ENCODE measurements at regions not wholly inside any gene's neighbourhood (a gene's known extent, or its start where the extent isn't known, plus 50 kb on each side); places are given as distances from the start of the nearest gene placed in this dataset.
"Not testable (repeated sequence)": the region's sequence is repeated elsewhere in the genome, so short reads cannot be mapped to it uniquely, and the experiment has no call there.

- not testable (repeated sequence) for DNase-seq
Observed at GRCh38 chr12:23389315-23389714, 560.2 kb downstream of the SOX5 start.

- DNase-seq: no peak
Observed at GRCh38 chr12:23399402-23399933, 550.0 kb downstream of the SOX5 start.

- DNase-seq: no peak
Observed at GRCh38 chr12:23415180-23415579, 534.3 kb downstream of the SOX5 start.

DNA sequence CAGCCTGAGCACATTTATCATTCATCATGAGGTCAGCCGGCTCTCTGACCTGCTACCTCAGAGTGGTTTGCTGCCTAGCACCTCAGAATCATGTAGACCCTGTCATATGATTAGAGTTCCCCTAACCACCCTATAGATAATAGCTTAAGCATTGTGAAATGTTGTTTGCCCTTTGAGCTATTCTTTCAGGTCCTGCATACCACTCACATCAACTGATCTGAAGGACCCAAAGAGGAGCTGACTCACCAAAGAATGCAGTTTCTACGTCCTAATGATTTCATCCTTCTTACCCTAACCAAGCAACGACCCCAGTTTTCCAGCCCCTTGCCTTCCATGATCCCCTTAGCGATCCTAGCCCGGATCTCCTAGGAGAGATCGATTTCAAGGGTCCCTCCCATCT lies 527.9 kb downstream of the SOX5 start:
- no peak for DNase-seq

- no peak for DNase-seq
Observed at GRCh38 chr12:23423097-23423687, 526.3 kb downstream of the SOX5 start.

DNA sequence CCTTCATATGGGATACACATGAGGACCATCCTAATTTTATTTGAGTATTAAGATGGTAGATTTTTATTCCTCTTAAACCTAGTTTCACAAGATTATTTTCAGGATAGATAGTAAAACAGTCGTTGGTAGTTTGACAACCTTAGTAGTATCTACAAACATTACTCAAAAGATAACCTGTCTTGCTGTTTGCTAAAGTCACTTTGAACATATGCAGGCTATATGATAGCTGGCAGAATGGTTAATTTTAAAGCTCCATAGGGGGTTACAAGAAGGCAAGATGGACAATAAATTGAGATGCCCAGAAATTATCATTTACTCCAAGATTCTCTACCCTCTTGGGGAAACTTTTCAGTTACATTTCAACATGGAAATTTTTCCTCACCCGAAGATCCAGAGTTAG lies 525.7 kb downstream of the SOX5 start:
- no peak for DNase-seq

GRCh38 chr12:23424685-23425084 lies 524.8 kb downstream of the SOX5 start:
- no peak for DNase-seq

- DNase-seq: no peak
Observed at GRCh38 chr12:23426328-23426727, 523.1 kb downstream of the SOX5 start.

DNA sequence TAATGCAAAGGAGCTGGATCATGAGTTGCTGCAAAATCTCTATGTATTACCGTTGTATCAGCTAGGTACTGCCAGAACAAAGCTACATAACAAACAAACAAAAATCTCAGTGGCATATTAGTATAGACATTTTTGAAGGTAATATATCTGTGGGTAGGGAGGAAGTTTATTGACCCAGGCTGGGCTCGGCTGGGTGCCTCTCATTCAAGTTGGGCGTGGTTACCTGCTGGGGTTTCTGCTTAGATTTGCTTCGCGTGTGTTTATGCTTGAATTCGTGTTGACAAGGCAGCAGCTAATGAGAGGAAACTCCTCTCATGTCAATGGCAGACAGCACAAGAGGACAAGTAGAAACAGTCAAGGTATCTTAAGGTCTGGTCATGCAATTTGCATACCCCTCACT lies 520.7 kb downstream of the SOX5 start:
- no peak for DNase-seq

DNA sequence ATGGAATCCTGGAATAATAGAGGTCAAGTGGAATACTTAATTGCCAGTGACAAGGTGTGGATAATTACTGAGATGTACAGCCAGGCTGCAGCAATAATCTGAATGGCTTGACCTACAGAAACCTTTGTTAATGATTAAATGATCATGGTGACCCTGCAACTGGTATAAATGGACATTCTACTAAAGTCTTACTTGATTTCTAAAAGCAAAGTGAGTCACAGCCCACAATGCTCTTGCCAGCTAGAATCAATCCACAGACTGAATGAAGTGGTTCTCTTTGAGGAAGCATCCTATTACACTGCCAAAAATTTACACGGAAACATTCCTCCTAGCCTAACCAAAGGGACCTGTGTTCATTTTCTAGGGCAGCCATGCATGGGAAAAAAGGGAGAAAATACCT lies 518.5 kb downstream of the SOX5 start:
- DNase-seq: no peak

DNA sequence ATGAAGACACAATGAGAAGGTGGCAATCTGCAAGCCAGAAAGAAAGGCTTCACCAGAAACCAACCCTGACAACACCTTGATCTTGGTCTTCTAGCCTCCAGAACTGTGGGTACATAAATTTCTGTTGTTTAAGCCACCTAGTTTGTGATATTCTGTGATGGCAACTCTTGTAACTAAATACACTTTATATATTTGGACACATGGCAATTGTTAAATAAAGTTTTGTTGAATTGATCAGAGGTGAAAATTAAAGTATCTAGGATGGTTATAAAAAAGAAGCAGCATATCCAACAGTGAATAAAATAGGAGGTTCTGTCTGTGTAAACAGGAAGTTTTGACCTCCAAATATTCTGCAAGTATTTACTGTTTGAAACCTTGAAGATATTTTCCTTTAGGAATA lies 516.3 kb downstream of the SOX5 start:
- no peak for DNase-seq

- no peak for DNase-seq
Observed at GRCh38 chr12:23434154-23434553, 515.3 kb downstream of the SOX5 start.

GRCh38 chr12:23446746-23447145 lies 502.7 kb downstream of the SOX5 start:
- no peak for DNase-seq

- DNase-seq: no peak
Observed at GRCh38 chr12:23450810-23451209, 498.7 kb downstream of the SOX5 start.

DNA sequence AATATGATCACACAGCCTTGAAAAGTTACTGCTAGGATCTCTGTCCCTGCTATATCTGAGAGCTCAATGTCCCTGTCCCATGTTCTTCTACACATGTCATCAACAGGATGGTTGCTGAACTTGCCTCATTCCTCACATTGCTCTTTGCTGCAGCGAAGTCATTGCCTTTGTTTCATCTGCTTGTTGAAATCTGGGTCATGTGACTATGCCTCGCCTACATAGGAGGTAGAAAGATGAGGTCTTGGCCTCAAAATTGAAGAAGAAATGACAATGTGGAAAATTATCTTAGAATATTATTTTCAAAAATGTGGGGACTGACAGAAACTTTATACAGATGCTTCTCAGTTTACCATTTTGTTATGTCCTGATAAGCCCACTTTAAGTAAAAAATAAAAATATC lies 494.2 kb downstream of the SOX5 start:
- DNase-seq: no peak

- no peak for DNase-seq
Observed at GRCh38 chr12:23458640-23459039, 490.8 kb downstream of the SOX5 start.

- no peak for DNase-seq
Observed at GRCh38 chr12:23462546-23462945, 486.9 kb downstream of the SOX5 start.

DNA sequence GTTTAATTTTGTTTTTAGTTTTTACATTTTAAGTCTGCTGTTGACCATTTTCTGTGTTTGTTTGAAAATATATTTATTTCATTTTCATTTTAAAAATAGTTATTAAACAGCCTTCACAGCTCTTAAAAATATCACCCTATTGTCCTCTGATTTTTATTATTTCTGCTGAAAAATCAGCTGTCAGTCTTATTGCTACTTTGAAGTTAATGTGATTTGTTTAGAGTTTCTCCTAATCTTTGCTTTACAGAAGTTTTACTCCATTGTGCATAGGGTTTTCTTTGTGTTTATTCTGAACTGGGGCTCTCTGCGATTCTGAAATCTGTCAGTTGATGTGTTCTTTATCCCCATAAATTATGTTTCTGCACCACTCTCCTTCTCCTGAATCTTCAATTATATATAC lies 486.3 kb downstream of the SOX5 start:
- no peak for DNase-seq

- DNase-seq: no peak
Observed at GRCh38 chr12:23464241-23464812, 485.1 kb downstream of the SOX5 start.

- no peak for DNase-seq
Observed at GRCh38 chr12:23472329-23472971, 477.0 kb downstream of the SOX5 start.

GRCh38 chr12:23473071-23473470 lies 476.4 kb downstream of the SOX5 start:
- no peak for DNase-seq

GRCh38 chr12:23474438-23474976 lies 475.0 kb downstream of the SOX5 start:
- no peak for DNase-seq
